ENCODE measurements at regions not wholly inside any gene's neighbourhood (a gene's known extent, or its start where the extent isn't known, plus 50 kb on each side); places are given as distances from the start of the nearest gene placed in this dataset.
"Not testable (repeated sequence)": the region's sequence is repeated elsewhere in the genome, so short reads cannot be mapped to it uniquely, and the experiment has no call there.

DNA sequence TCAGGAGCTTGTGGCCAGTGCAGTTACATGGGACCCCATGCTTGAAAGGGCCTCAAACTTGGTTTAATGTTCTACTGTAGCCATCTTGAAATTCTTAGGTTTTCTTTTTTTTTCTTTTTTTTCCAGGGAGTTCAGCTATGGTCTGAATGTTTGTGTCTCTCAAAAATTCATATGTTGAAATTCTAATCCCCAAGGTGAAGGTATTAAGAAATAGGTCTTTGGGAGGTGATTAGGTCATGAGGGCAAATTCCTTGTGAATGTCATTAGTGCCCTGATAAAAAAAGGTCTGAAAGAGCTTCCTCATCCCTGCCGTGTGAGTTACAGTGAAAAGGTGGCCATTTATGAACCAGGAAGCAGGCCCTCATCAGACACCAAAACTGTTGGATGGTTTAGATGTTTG lies 324.1 kb downstream of the C12orf75 start:
- no peaks in the 10 kb centered on the region for H3K36me3 ChIP-seq (ENCODE audit: control insufficient read depth, insufficient read depth, low read length)
- TF ChIP-seq EZH2 (IDR thresholded peaks at IDR 0.05; ENCODE audit: low read length, missing control alignments), result no peak
- TF ChIP-seq, protein P1, sequence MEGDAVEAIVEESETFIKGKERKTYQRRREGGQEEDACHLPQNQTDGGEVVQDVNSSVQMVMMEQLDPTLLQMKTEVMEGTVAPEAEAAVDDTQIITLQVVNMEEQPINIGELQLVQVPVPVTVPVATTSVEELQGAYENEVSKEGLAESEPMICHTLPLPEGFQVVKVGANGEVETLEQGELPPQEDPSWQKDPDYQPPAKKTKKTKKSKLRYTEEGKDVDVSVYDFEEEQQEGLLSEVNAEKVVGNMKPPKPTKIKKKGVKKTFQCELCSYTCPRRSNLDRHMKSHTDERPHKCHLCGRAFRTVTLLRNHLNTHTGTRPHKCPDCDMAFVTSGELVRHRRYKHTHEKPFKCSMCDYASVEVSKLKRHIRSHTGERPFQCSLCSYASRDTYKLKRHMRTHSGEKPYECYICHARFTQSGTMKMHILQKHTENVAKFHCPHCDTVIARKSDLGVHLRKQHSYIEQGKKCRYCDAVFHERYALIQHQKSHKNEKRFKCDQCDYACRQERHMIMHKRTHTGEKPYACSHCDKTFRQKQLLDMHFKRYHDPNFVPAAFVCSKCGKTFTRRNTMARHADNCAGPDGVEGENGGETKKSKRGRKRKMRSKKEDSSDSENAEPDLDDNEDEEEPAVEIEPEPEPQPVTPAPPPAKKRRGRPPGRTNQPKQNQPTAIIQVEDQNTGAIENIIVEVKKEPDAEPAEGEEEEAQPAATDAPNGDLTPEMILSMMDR (conservative IDR thresholded peaks at IDR 0.05 in 1 of 2, IDR thresholded peaks at IDR 0.05 in 1 of 2; ENCODE audit: low read depth in 1 of 2, low read length in 2 of 2), result no peak
- no peak overlapping the region for H3K9ac ChIP-seq (ENCODE audit: insufficient read depth, low read length)
- no peaks in the 10 kb centered on the region for H4K20me1 ChIP-seq (ENCODE audit: control insufficient read depth, extremely low read depth, insufficient read depth, low read length)
- H2AFZ ChIP-seq (ENCODE audit: low read length), result no peak overlapping the region
- no peaks in the 10 kb centered on the region for H3K79me2 ChIP-seq (ENCODE audit: control insufficient read depth, insufficient read depth, low read length)
- no peak overlapping the region for H3K27ac ChIP-seq (ENCODE audit: insufficient read depth, low read length)
- no peak overlapping the region for H3K4me3 ChIP-seq (replicated peaks in 1 of 4; ENCODE audit: control extremely low read depth in 1 of 4, insufficient read depth in 1 of 4, low read depth in 3 of 4, low read length in 4 of 4)
- no peak overlapping the region for H3K4me2 ChIP-seq (ENCODE audit: extremely low read depth, insufficient read depth, low read length)
- H3K9me3 ChIP-seq (ENCODE audit: control insufficient read depth, insufficient read depth, low read depth, low read length), result no peaks in the 10 kb centered on the region
- no peaks in the 10 kb centered on the region for H3K4me1 ChIP-seq (ENCODE audit: control insufficient read depth, extremely low read depth, insufficient read depth, low read length)
- H3K27me3 ChIP-seq (ENCODE audit: control insufficient read depth, insufficient read depth, low read length), result no peaks in the 10 kb centered on the region
- DNase-seq (ENCODE audit: low read depth in 2 of 2), result no peak

DNA sequence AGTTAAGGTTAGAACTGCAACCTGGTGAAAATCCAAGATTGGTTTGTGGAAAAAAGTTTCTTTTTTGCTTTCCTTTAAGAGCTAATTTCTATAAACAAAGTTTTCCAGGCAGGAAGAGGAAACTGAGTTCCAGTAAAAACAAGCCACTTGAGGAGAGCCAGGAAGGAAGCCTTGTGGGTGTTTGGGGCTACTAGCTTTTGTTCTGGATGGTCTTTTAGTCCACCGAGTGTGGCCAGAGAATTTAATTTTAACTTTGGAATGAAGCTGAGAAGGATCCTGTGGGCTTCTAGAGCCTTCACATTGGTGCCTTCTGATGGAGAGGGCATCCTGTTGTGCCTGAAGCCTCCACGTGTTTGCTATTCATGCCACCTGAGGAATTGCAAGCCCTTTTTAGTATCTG lies 327.9 kb downstream of the C12orf75 start:
- DNase-seq (ENCODE audit: low read depth in 2 of 2), result no peak
- Histone ChIP-seq H3K4me3 (replicated peaks in 1 of 4; ENCODE audit: control extremely low read depth in 1 of 4, insufficient read depth in 1 of 4, low read depth in 3 of 4, low read length in 4 of 4) (no peak overlapping the region), H3K9me3 (ENCODE audit: control insufficient read depth, insufficient read depth, low read depth, low read length) (no peaks in the 10 kb centered on the region), H3K27ac (ENCODE audit: insufficient read depth, low read length) (no peak overlapping the region), H3K4me1 (ENCODE audit: control insufficient read depth, extremely low read depth, insufficient read depth, low read length) (no peaks in the 10 kb centered on the region), H3K36me3 (ENCODE audit: control insufficient read depth, insufficient read depth, low read length) (no peaks in the 10 kb centered on the region), H3K9ac (ENCODE audit: insufficient read depth, low read length) (no peak overlapping the region), H2AFZ (ENCODE audit: low read length) (no peak overlapping the region), H3K27me3 (ENCODE audit: control insufficient read depth, insufficient read depth, low read length) (no peaks in the 10 kb centered on the region), H4K20me1 (ENCODE audit: control insufficient read depth, extremely low read depth, insufficient read depth, low read length) (no peaks in the 10 kb centered on the region), H3K4me2 (ENCODE audit: extremely low read depth, insufficient read depth, low read length) (no peak overlapping the region), H3K79me2 (ENCODE audit: control insufficient read depth, insufficient read depth, low read length) (no peaks in the 10 kb centered on the region)
- no peak for TF ChIP-seq EZH2 (IDR thresholded peaks at IDR 0.05; ENCODE audit: low read length, missing control alignments)
- TF ChIP-seq, protein P1 (conservative IDR thresholded peaks at IDR 0.05 in 1 of 2, IDR thresholded peaks at IDR 0.05 in 1 of 2; ENCODE audit: low read depth in 1 of 2, low read length in 2 of 2), result no peak

DNA sequence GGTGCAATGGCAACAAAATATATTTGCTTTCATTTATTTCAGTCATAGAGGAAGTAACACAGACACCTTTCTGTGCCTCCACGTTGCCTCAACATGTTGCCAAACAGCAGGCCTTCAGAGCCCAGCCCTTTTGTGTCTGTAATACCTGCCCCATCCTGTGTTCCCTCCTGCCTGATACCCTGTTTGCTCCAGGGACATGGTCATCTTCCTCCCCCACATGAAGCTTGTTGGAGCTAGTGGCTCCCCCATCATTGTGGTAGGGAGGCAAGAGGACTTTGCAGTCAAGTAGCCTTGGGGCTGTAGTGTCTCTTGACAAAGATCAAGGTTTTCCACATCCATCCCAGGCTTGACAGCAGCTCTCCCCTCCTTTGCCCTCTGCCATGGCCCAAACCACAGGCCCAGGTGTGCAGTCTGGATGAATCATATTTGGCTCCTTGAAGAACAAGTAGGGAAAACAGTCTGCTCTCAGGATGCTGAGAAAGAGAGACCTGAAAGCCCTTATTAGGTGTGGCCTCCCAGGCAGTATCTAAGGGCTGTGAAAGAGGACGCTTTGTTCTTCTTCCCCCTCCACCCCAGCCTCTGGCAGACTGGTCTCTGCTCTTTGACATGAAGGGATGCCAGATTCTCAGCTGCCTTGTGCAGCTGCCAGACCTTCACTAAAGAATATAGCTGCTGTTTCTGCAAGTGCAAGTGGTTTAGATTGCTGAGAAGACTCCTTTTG lies 329.0 kb downstream of the C12orf75 start:
- Histone ChIP-seq H3K79me2 (ENCODE audit: control insufficient read depth, insufficient read depth, low read length) (no peaks in the 10 kb centered on the region), H3K4me2 (ENCODE audit: extremely low read depth, insufficient read depth, low read length) (no peak overlapping the region), H3K27ac (ENCODE audit: insufficient read depth, low read length) (no peak overlapping the region), H3K9ac (ENCODE audit: insufficient read depth, low read length) (no peak overlapping the region), H3K4me1 (ENCODE audit: control insufficient read depth, extremely low read depth, insufficient read depth, low read length) (no peaks in the 10 kb centered on the region), H2AFZ (ENCODE audit: low read length) (no peak overlapping the region), H3K36me3 (ENCODE audit: control insufficient read depth, insufficient read depth, low read length) (no peaks in the 10 kb centered on the region), H4K20me1 (ENCODE audit: control insufficient read depth, extremely low read depth, insufficient read depth, low read length) (no peaks in the 10 kb centered on the region), H3K9me3 (ENCODE audit: control insufficient read depth, insufficient read depth, low read depth, low read length) (no peaks in the 10 kb centered on the region), H3K4me3 (replicated peaks in 1 of 4; ENCODE audit: control extremely low read depth in 1 of 4, insufficient read depth in 1 of 4, low read depth in 3 of 4, low read length in 4 of 4) (no peak overlapping the region), H3K27me3 (ENCODE audit: control insufficient read depth, insufficient read depth, low read length) (no peaks in the 10 kb centered on the region)
- DNase-seq (ENCODE audit: low read depth in 2 of 2), result peak in 1 of 2 donors; percentile 75
- TF ChIP-seq, protein P1 (conservative IDR thresholded peaks at IDR 0.05 in 1 of 2, IDR thresholded peaks at IDR 0.05 in 1 of 2; ENCODE audit: low read depth in 1 of 2, low read length in 2 of 2), result no peak
- no peak for TF ChIP-seq EZH2 (IDR thresholded peaks at IDR 0.05; ENCODE audit: low read length, missing control alignments)

DNA sequence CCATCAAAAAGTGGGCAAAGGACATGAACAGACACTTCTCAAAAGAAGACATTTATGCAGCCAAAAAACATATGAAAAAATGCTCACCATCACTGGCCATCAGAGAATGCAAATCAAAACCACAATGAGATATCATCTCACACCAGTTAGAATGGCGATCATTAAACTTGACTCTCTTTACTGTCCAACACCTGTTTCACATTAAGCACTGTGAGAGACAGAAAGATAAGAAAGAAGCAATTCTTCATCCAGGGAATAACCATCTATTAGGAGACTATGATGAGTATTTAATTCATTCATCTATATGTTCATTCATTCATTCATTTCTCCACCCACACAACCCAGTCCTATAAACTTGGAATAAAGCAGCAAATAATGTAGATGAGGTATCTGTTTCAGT lies 334.3 kb downstream of the C12orf75 start:
- H3K9me3 ChIP-seq (ENCODE audit: control insufficient read depth, insufficient read depth, low read depth, low read length); H3K27ac ChIP-seq (ENCODE audit: insufficient read depth, low read length); H3K4me2 ChIP-seq (ENCODE audit: extremely low read depth, insufficient read depth, low read length); H3K4me1 ChIP-seq (ENCODE audit: control insufficient read depth, extremely low read depth, insufficient read depth, low read length); H2AFZ ChIP-seq (ENCODE audit: low read length); H3K36me3 ChIP-seq (ENCODE audit: control insufficient read depth, insufficient read depth, low read length); H3K9ac ChIP-seq (ENCODE audit: insufficient read depth, low read length); H3K79me2 ChIP-seq (ENCODE audit: control insufficient read depth, insufficient read depth, low read length); H3K4me3 ChIP-seq (replicated peaks in 1 of 4; ENCODE audit: control extremely low read depth in 1 of 4, insufficient read depth in 1 of 4, low read depth in 3 of 4, low read length in 4 of 4); H3K27me3 ChIP-seq (ENCODE audit: control insufficient read depth, insufficient read depth, low read length); H4K20me1 ChIP-seq (ENCODE audit: control insufficient read depth, extremely low read depth, insufficient read depth, low read length): not testable (repeated sequence)
- DNase-seq (ENCODE audit: low read depth in 2 of 2), result peak in 1 of 2 donors; percentile 43

Data from fibroblast of lung (primary cell).